ENCODE measurements at regions not wholly inside any gene's neighbourhood (a gene's known extent, or its start where the extent isn't known, plus 50 kb on each side); places are given as distances from the start of the nearest gene placed in this dataset.
A peak's percentile ranks its signal among the peaks of the same experiment; 100 is the strongest.
"Not testable (repeated sequence)": the region's sequence is repeated elsewhere in the genome, so short reads cannot be mapped to it uniquely, and the experiment has no call there.

DNA sequence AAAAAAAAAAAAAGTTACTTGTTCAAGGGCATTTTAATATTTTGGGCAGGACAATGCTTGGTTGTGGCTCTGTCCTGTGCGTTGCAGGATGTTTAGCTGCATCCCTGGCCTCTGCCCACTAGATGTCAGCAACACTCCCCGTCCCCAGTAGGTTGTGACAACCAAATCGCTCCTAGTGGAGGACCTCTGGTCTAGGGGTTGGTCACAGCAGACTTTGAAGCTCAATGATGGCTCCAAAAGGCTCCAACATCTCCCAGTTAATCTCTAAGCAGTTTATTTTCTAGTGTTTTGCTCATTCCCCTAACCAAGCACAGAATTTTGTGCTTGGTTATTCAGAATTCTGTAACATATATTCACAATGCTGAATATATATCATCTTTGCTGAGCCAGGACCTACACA, 67.0 kb downstream of the CHRNA1 start:
- peak; percentile 14 for DNase-seq

- no peak for DNase-seq
These were observed 69.4 kb downstream of the CHRNA1 start for GRCh38 chr2:174694920-174695319.

DNA sequence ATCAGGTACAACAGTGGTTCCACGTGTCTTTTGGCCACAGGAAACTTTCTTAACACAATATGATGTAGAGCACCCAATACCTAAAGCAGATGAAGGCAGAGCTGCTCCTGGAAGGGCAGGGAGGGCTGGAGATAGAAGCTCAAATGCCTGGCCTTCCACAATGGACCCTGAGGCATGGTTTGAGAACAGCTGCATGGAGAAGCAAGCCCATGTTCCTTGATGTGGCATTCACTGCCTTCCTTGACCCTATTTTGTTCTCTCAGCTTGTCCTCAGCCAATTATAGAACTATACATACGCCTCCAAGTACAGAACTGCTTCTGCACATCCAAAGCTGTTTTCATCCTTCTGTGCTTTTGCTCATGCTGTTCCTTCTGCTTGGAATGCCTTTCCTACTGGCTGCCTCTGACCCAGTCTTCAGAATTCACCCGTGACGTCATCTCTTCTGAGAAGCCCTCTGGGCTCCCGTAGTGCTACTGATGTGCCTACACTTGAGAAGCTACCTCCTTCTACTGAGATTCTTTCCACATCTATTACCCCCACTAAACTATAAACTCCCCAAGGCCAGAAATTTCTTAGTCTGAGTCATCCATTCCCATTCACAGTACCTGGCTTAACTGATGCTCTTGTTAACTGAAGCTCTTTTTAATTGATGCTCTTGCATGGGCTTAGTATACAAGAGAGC, 69.9 kb downstream of the CHRNA1 start:
- no peak for DNase-seq

DNA sequence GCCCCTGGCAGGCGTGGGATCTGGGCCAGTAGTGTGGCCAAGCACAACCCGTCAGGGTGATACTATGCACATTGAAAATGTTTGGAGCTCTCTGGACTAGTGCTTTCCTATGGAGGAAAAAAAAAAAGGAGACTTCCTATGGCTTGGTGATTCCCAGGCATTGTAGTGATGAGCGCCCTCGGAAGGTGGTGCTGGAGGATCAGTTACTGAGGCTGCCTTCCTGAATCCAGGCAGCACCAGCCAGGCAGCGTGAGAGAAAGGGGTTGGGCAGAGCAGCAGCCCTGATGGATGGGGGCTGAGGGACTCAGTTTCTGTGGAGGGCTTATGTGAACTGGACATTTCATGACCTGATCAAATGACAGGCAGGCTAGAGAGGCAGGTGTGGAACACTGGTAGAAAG, 70.9 kb downstream of the CHRNA1 start:
- DNase-seq, result no peak

GRCh38 chr2:174692256-174692919, 71.9 kb downstream of the CHRNA1 start:
- no peak for DNase-seq

GRCh38 chr2:174691201-174691779, 73.0 kb downstream of the CHRNA1 start:
- DNase-seq, result no peak

DNA sequence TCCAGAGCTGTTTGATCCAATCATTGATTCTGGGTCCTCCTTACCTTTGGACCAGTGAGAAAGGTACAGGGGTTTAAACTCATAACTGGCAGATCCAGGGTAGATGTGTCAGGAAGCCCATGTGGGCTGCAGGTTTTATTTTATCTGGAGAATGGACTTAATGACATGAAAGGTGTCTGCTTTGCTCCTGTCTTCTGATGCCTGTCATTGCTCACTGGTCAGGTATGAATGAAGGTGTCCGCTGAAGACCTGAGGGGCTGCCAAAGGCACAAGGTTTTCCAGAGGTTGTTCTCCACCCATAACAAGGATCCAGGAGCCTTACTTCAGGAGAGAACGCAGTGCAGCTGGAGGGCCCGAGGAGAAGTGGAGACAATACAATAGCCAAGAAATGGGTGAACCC, 74.2 kb downstream of the CHRNA1 start:
- no peak for DNase-seq

- peak; percentile 51 for DNase-seq
These were observed 76.2 kb downstream of the CHRNA1 start for GRCh38 chr2:174688079-174688478.

- DNase-seq, result no peak
These were observed 77.8 kb downstream of the CHRNA1 start for GRCh38 chr2:174686430-174686829.

- DNase-seq, result peak; percentile 29
These were observed 80.9 kb downstream of the CHRNA1 start for GRCh38 chr2:174683392-174683759.

DNA sequence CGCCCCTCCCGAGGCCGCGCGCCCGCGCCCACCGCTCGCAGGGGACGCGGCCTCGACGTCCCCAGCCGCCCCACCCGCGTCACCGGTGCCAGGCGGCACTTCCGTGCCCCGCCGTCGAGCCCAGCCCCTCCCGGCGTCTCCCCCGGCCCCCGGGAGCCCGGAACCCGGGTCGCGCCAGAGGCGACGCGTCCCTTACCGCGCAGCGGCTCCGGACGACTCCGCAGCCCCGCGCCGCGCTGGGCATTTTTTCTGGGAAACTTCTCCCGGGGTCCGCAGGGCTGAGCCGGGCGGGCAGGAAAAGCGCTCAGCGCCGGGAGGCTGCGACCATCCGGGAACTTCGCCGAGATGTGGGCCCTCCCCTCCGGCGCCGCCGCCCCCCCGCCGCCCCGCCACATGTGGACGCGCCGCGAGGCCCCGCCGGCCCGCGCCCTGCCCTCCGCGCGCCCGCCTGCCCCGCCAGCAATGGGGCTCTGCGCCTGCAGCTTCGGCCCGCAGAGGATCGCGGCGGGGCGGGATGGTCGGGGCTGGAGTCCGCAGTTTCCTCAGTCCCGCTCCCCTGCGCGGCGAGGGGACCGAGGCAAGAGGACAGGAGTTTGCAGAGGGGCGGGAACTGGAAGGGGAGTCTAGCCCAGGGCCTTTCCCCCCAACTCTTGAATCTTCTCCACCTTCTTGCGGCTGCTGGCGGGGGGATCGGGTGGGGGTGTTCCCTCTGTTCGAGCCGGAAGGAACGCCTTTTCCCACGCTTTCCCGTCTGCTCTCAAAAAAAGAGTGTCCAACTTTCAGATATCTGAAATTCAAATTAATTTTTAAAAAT, 81.5 kb downstream of the CHRNA1 start:
- DNase-seq, result peak; percentile 17

DNA sequence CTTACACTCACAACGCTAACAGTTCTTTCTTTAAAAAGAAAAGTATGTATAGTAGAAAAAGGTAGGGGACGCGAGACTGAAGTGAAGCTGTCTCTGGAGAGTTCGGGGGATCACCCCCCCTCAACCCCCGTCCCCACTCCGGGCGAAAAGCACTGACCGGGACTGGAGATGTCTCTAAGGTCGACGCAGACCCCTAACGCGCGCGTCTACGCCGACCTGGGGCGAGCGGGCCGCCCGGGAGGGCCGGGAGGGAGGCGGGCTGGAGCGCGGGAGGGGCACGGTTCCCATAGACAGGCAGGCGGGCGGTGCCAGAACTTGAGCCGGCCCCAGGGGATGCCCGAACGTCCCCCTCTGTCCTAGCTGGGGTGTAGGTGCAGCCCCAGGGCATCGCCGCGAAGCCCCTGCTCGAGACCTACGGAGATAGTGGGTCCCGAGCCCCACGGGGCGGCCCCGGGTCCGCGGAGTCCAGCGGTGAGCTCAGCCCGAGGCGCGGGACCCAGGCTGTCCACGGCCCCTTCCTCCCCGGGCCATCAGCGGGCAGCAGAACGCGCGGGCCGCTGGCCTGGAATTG, 82.2 kb downstream of the CHRNA1 start:
- DNase-seq, result no peak

- no peak for DNase-seq
These were observed 82.9 kb downstream of the CHRNA1 start for GRCh38 chr2:174681099-174682006.

GRCh38 chr2:174680221-174680620, 82.6 kb upstream of the WIPF1 start:
- no peak for DNase-seq

- no peak for DNase-seq
These were observed 80.8 kb upstream of the WIPF1 start for GRCh38 chr2:174678395-174678794.

DNA sequence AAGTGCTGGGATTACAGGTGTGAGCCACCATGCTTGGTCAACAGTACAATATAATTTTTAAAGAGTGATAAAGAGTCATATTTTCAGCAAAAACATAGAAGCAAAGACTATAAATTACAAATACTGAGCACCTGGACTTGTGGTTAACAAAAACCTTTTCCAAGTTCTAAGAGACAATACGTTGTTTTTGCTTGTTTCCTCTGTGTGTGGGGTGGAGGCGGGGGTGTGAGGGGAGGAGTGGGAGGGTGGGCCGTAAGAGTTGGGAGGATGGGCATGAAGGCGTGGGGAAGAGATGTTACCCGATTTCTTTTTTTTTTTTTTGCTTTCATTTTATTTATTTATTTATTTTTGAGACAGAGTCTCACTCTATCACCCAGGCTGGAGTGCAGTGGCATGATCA, 78.0 kb upstream of the WIPF1 start:
- DNase-seq, result no peak

DNA sequence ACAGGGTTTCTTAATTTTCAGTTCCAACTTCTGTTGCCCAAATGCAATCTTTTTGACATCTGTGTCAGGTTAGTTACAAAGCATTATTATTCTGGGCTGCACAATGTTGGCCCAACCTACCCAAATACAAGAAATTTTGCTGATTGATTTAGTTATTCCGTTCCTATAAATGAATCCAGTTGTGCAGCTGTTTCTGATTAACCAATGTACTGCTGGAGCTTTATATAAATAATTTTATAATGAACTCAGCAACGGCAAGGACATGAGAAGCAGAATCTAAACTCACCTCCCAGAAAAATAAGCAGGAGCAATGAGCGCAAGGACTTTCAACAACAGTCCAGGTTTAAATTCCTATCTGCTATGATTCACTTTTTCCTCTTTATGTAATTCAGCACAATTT, 76.3 kb upstream of the WIPF1 start:
- no peak for DNase-seq

DNA sequence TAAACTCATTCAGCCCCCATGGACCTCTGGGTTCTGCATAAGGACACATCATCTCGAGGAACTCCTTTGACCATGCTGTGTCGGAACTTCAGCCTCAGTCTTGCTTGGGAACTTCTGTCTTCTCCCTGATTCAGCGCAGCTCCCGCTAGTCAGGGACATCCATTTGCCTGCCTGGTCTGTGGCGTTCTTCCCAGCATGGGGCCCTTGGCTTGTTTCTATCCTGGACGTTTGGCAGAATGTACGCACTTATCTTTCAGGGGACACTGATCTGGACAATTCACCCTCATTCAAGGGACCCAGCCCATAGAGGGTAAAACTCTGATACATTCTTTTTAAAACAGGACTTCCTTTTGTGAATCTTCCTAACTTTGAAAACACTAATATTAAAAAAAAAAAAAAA, 75.8 kb upstream of the WIPF1 start:
- DNase-seq, result no peak

DNA sequence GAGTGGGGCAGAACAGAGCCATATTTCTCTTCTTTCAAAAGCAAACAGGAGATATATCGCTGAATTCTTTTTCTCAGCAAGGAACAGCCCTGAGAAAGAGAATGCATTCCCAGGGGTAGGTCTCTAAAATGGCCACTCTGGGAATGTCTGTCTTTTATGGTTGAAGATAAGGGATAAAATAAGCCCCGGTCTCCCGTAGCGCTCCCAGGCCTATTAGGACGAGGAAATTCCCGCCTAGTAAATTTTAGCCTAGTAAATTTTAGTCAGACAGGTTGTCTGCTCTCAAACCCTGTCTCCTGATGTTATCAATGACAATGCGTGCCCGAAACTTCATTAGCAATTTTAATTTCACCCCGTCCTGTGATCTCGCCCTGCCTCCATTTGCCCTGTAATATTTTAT, 73.9 kb upstream of the WIPF1 start:
- DNase-seq, result not testable (repeated sequence)

GRCh38 chr2:174670446-174670845, 72.8 kb upstream of the WIPF1 start:
- no peak for DNase-seq

DNA sequence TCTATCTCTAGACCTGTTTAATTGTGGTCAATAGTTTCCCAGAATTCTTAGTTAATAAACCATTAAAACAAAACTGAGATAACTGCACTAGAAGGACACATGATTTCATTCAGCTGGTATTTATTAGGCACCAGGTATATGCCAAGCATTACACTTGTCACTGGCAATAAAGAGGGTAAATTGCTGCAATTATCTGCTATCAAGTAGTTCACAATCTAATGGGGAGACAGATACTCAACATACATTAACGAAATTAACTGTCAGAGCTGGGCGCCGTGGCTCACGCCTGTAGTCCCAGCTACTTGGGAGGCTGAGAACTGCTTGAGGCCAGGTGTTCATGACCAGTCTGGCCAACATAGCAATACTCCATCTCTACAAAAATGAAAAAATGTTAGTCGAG, 71.7 kb upstream of the WIPF1 start:
- no peak for DNase-seq

GRCh38 chr2:174668075-174668474, 70.5 kb upstream of the WIPF1 start:
- DNase-seq, result no peak

Data from kidney glomerular epithelial cell (primary cell).